ENCODE measurements at regions not wholly inside any gene's neighbourhood (a gene's known extent, or its start where the extent isn't known, plus 50 kb on each side); places are given as distances from the start of the nearest gene placed in this dataset.

GRCh38 chrY:19290925-19291324, 453.6 kb downstream of the KDM5D start:
- no peak for TF ChIP-seq CTCF (IDR thresholded peaks at IDR 0.05)
- no peak for TF ChIP-seq ZFX (IDR thresholded peaks at IDR 0.05; ENCODE audit: borderline replicate concordance)
- H3K27ac ChIP-seq, result no peak overlapping the region

- H3K27ac ChIP-seq, result no peak overlapping the region
- TF ChIP-seq ZFX (IDR thresholded peaks at IDR 0.05; ENCODE audit: borderline replicate concordance) (no peak), CTCF (IDR thresholded peaks at IDR 0.05) (no peak)
Measured at GRCh38 chrY:19274076-19274475, 470.4 kb downstream of the KDM5D start.

- H3K27ac ChIP-seq, result peak overlapping the region; percentile 84
- no peak for TF ChIP-seq CTCF (IDR thresholded peaks at IDR 0.05)
- TF ChIP-seq ZFX (IDR thresholded peaks at IDR 0.05; ENCODE audit: borderline replicate concordance), result no peak
Measured at GRCh38 chrY:19268331-19268730, 476.2 kb downstream of the KDM5D start.

- no peak for TF ChIP-seq CTCF (IDR thresholded peaks at IDR 0.05)
- no peak for TF ChIP-seq ZFX (IDR thresholded peaks at IDR 0.05; ENCODE audit: borderline replicate concordance)
- no peak overlapping the region for H3K27ac ChIP-seq
Measured at GRCh38 chrY:19265404-19265803, 479.1 kb downstream of the KDM5D start.

DNA sequence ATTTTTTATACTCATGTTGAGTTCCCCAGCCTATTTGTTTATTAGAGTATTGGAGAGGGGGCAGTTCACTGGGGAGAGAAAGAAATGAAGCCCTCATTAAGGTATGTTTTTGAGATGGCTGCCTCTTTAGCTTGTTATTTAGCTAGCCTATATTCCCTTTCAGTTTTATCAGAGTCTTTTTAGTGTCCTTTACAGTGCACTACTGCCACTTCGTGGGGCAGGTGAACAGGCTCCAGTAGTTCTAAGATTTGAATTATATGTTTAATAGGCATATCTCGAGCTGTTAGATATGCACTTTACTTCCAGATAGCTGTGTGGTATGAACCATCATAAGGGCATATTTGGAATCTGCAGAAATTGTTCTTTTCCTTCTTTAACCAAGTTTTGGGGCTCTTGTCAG, 482.2 kb downstream of the KDM5D start:
- no peak overlapping the region for H3K27ac ChIP-seq
- no peak for TF ChIP-seq CTCF (IDR thresholded peaks at IDR 0.05)
- no peak for TF ChIP-seq ZFX (IDR thresholded peaks at IDR 0.05; ENCODE audit: borderline replicate concordance)

GRCh38 chrY:19232276-19232994, 458.9 kb upstream of the HSFY2 start:
- no peak overlapping the region for H3K27ac ChIP-seq
- TF ChIP-seq ZFX (IDR thresholded peaks at IDR 0.05; ENCODE audit: borderline replicate concordance) (no peak), CTCF (IDR thresholded peaks at IDR 0.05) (no peak)

- TF ChIP-seq ZFX (IDR thresholded peaks at IDR 0.05; ENCODE audit: borderline replicate concordance), result no peak
- no peak for TF ChIP-seq CTCF (IDR thresholded peaks at IDR 0.05)
- H3K27ac ChIP-seq, result no peak overlapping the region
Measured at GRCh38 chrY:19220784-19221183, 447.2 kb upstream of the HSFY2 start.
